B cell (primary cell): ENCODE measurements at regions not wholly inside any gene's neighbourhood (a gene's known extent, or its start where the extent isn't known, plus 50 kb on each side); places are given as distances from the start of the nearest gene placed in this dataset.

Experiments
- ATAC-seq: fragments of 200-7000 bp; cut with Tn5 transposase; one replicate; pipeline ENCODE4 v1.10.0; 2021; ENCODE audit warnings: low read depth, mild to moderate bottlenecking, moderate number of reproducible peaks, moderate library complexity
- CTCF ChIA-PET: fragments of 350-600 bp; sonication (Branson Sonifier 250); formaldehyde crosslinking; loops from one replicate; lab custom pipeline; 2021; ENCODE audit warnings: antibody characterized with exemption, inconsistent platforms; lab: Charles Lee
- POLR2A ChIA-PET: fragments of 350-600 bp; sonication (Branson Sonifier 250); formaldehyde crosslinking; loops from one replicate; lab custom pipeline; 2021; ENCODE audit warnings: antibody characterized with exemption; lab: Charles Lee
- DNase-seq: peaks from one replicate; pipeline ENCODE4 v3.0.0; 2013
- H2AFZ ChIP-seq: 2 replicates; pipeline ENCODE4 v1.6.1; 2012; ENCODE audit warnings: mild to moderate bottlenecking, low read depth, low read length; ENCODE audit not compliant: insufficient read depth, poor library complexity, severe bottlenecking
- H3K27ac ChIP-seq, 2 donors: 1 replicate in 1 of 2; 2 replicates in 1 of 2; pipeline ENCODE4 v1.5.1; 2012 to 2013; ENCODE audit warnings: low read length in 2 of 2, mild to moderate bottlenecking in 2 of 2, moderate library complexity in 1 of 2
- H3K27me3 ChIP-seq, 4 experiments: fragments of 200-600 bp in 1 of 4; sonication (generic) in 1 of 4; replicated peaks in 1 of 4; 1 replicate in 2 of 4; 2 replicates in 2 of 4; pipeline versions ENCODE4 v1.6.1 to v1.7.0; 2013 to 2016; ENCODE audit warnings: low read length in 3 of 4, mild to moderate bottlenecking in 2 of 4, mixed read lengths in 1 of 4, moderate library complexity in 1 of 4; ENCODE audit not compliant: insufficient read depth in 4 of 4, control insufficient read depth in 3 of 4; ENCODE audit errors: control extremely low read depth in 1 of 4
- H3K36me3 ChIP-seq, 2 experiments: replicated peaks in 1 of 2; 1 replicate in 1 of 2; 2 replicates in 1 of 2; pipeline versions ENCODE4 v1.6.1 to v1.7.1; 2013; ENCODE audit warnings: low read length in 1 of 2; ENCODE audit not compliant: insufficient read depth in 2 of 2, control insufficient read depth in 1 of 2; ENCODE audit errors: control extremely low read depth in 1 of 2, extremely low read depth in 1 of 2
- H3K4me1 ChIP-seq, 2 donors: fragments of 200-600 bp in 1 of 2; sonication (generic) in 1 of 2; 1 replicate in 1 of 2; 2 replicates in 1 of 2; pipeline versions ENCODE4 v1.5.1 to v1.6.1; 2013 to 2017; ENCODE audit warnings: low read length in 2 of 2; ENCODE audit not compliant: control insufficient read depth in 2 of 2, insufficient read depth in 2 of 2
- H3K4me2 ChIP-seq: replicated peaks from 2 replicates; pipeline ENCODE3; 2012; ENCODE audit warnings: mild to moderate bottlenecking, low read depth, low read length; ENCODE audit not compliant: poor library complexity, severe bottlenecking
- H3K4me3 ChIP-seq, 5 experiments: fragments of 200-600 bp in 1 of 5; sonication (generic) in 1 of 5; 1 replicate in 3 of 5; 2 replicates in 2 of 5; pipeline versions ENCODE4 v1.5.1 to v1.7.0; 2011 to 2016; ENCODE audit warnings: low read length in 4 of 5, mild to moderate bottlenecking in 4 of 5, low read depth in 2 of 5, control low read depth in 1 of 5, moderate library complexity in 1 of 5; ENCODE audit not compliant: insufficient read depth in 1 of 5; ENCODE audit errors: control extremely low read depth in 1 of 5, extremely low read depth in 1 of 5
- H3K79me2 ChIP-seq: fragments of 200-600 bp; sonication (generic); one replicate; pipeline ENCODE4 v1.6.0; 2016; ENCODE audit warnings: low read length; ENCODE audit not compliant: control insufficient read depth, insufficient read depth
- H3K9ac ChIP-seq: fragments of 200-600 bp; sonication (generic); 2 replicates; pipeline ENCODE4 v1.6.1; 2017; ENCODE audit warnings: mild to moderate bottlenecking, low read length, moderate library complexity
- H3K9me3 ChIP-seq, 3 donors: one replicate each; pipeline versions ENCODE4 v1.6.1 to v1.7.1; 2013; ENCODE audit warnings: low read length in 2 of 3; ENCODE audit not compliant: control insufficient read depth in 2 of 3, insufficient read depth in 1 of 3; ENCODE audit errors: control extremely low read depth in 1 of 3
- H4K20me1 ChIP-seq: 2 replicates; pipeline ENCODE4 v1.6.0; 2012; ENCODE audit warnings: mild to moderate bottlenecking, low read length; ENCODE audit not compliant: insufficient read depth, control insufficient read depth, poor library complexity, severe bottlenecking
- H3K27ac Mint-ChIP-seq: one replicate; pipeline ENCODE4 v1.8.0; 2021; ENCODE audit warnings: mixed read lengths
- H3K27me3 Mint-ChIP-seq: one replicate; pipeline ENCODE4 v1.8.0; 2021; ENCODE audit warnings: mixed read lengths
- H3K4me1 Mint-ChIP-seq: one replicate; pipeline ENCODE4 v1.8.0; 2021; ENCODE audit warnings: mixed read lengths
- H3K4me3 Mint-ChIP-seq: one replicate; pipeline ENCODE4 v1.8.0; 2021; ENCODE audit warnings: mixed read lengths
- H3K9me3 Mint-ChIP-seq: one replicate; pipeline ENCODE4 v1.8.0; 2022; ENCODE audit warnings: mixed read lengths; ENCODE audit not compliant: insufficient read depth
- EZH2 ChIP-seq: IDR thresholded peaks from 2 replicates; pipeline ENCODE4 v1.6.1; 2012; ENCODE audit warnings: borderline replicate concordance, low read depth, mild to moderate bottlenecking, moderate library complexity, low read length; ENCODE audit not compliant: insufficient read depth, poor library complexity, severe bottlenecking
- WGBS: methylation state at CpG from one replicate; pipeline ENCODE4 v1.1.5; 2013; ENCODE audit warnings: missing lambda C conversion rate; ENCODE audit not compliant: insufficient coverage; 5-methylcytosine and 5-hydroxymethylcytosine counted together
- intact Hi-C: fragments of 100-400 bp; cut with micrococcal nuclease; formaldehyde crosslinking; loops from one replicate; pipeline ENCODE4 v1.10.0; 2022
- TF ChIP-seq, protein P1 (sequence below): fragments of 200-600 bp; IDR thresholded peaks from one replicate; pipeline ENCODE4 v1.8.0; 2022; ENCODE audit warnings: antibody characterized with exemption, mild to moderate bottlenecking

DNA sequence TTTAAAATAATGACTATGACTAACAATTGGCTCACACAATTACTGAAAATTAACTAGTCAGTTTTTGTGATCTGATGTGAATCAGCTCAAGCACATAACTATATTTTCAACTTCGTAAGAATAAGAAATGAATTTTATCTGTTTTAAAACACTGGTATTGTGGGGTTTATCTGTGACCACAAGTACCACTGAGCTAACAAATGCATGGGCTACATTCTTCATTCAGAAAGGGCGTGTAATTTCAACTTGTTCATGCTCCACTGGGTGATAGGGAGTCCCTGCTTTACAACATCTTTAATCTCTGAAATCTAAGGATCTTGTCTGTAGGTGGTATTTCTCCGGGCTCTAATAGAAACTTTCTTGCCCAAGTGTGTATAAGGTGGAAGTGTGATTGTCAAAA is 1311.5 kb upstream of the GJE1 start:
- Histone ChIP-seq H2AFZ (no peak overlapping the region), H3K4me3 (no peak overlapping the region), H3K4me1 (no peaks in the 10 kb centered on the region), H3K27ac (no peak overlapping the region), H4K20me1 (no peaks in the 10 kb centered on the region), H3K4me2 (no peak overlapping the region), H3K79me2 (no peaks in the 10 kb centered on the region), H3K27me3 (no peaks in the 10 kb centered on the region), H3K9ac (no peak overlapping the region), H3K9me3 (no peaks in the 10 kb centered on the region), H3K36me3 (no peaks in the 10 kb centered on the region)
- ATAC-seq (no peak), DNase-seq (no peak)
- Mint-ChIP-seq H3K27me3 (no peaks in the 10 kb centered on the region), H3K4me1 (no peaks in the 10 kb centered on the region), H3K9me3 (no peaks in the 10 kb centered on the region), H3K4me3 (no peak overlapping the region), H3K27ac (no peak overlapping the region)
- ChIA-PET CTCF (no interaction called here), POLR2A (no interaction called here)
- no CpG with 5 or more reads among the region's 3 CpGs for WGBS
- TF ChIP-seq EZH2: no peak
- TF ChIP-seq, protein P1, sequence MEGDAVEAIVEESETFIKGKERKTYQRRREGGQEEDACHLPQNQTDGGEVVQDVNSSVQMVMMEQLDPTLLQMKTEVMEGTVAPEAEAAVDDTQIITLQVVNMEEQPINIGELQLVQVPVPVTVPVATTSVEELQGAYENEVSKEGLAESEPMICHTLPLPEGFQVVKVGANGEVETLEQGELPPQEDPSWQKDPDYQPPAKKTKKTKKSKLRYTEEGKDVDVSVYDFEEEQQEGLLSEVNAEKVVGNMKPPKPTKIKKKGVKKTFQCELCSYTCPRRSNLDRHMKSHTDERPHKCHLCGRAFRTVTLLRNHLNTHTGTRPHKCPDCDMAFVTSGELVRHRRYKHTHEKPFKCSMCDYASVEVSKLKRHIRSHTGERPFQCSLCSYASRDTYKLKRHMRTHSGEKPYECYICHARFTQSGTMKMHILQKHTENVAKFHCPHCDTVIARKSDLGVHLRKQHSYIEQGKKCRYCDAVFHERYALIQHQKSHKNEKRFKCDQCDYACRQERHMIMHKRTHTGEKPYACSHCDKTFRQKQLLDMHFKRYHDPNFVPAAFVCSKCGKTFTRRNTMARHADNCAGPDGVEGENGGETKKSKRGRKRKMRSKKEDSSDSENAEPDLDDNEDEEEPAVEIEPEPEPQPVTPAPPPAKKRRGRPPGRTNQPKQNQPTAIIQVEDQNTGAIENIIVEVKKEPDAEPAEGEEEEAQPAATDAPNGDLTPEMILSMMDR: no peak
- intact Hi-C loops: no loop called here

DNA sequence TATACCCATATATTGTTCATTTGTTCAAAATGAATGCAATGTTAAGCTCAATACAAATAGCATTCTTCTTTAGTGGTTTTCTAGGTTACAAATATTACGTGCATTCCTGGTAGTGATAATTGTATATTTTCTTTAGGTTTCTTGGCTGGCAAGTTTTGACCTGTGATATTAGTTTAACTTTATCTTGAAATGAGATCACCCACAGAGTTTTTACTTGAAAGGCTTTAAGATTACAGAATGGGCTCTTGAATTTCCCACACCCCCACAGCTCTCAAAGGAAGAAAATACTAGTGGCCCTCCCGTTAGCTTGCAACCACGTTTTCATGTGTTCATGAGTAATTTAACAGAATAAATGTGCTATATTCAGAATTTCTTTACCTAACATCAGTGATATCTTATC is 1315.5 kb upstream of the GJE1 start:
- H3K36me3 ChIP-seq: no peaks in the 10 kb centered on the region
- no peaks in the 10 kb centered on the region for H3K9me3 Mint-ChIP-seq
- H3K27me3 ChIP-seq: no peaks in the 10 kb centered on the region
- no peak overlapping the region for H3K9ac ChIP-seq
- H3K27ac Mint-ChIP-seq: no peak overlapping the region
- DNase-seq: no peak
- intact Hi-C loops: no loop called here
- no peaks in the 10 kb centered on the region for H4K20me1 ChIP-seq
- no peak overlapping the region for H2AFZ ChIP-seq
- TF ChIP-seq, protein P1: no peak
- no peak for TF ChIP-seq EZH2
- no peaks in the 10 kb centered on the region for H3K79me2 ChIP-seq
- no peak overlapping the region for H3K4me2 ChIP-seq
- no peaks in the 10 kb centered on the region for H3K4me1 ChIP-seq
- no peak for ATAC-seq
- no peak overlapping the region for H3K27ac ChIP-seq
- H3K27me3 Mint-ChIP-seq: no peaks in the 10 kb centered on the region
- H3K4me3 ChIP-seq: no peak overlapping the region
- CTCF ChIA-PET: no interaction called here
- no CpG with 5 or more reads among the region's 3 CpGs for WGBS
- no peak overlapping the region for H3K4me3 Mint-ChIP-seq
- POLR2A ChIA-PET: no interaction called here
- H3K4me1 Mint-ChIP-seq: no peaks in the 10 kb centered on the region
- no peaks in the 10 kb centered on the region for H3K9me3 ChIP-seq
